HG02981 (cell line): ENCODE measurements at regions not wholly inside any gene's neighbourhood (a gene's known extent, or its start where the extent isn't known, plus 50 kb on each side); places are given as distances from the start of the nearest gene placed in this dataset.

Experiments used
- ATAC-seq: cut with Tn5 transposase; IDR thresholded peaks from one replicate; pipeline ENCODE4 v1.9.1; 2021; ENCODE audit warnings: mild to moderate bottlenecking, moderate library complexity; ENCODE audit not compliant: unreplicated experiment

- no peak for ATAC-seq
Observed at GRCh38 chr5:1937590-1937989, 54.9 kb upstream of the IRX4 start.

- ATAC-seq = no peak
Observed at GRCh38 chr5:1936901-1937300, 54.2 kb upstream of the IRX4 start.

- no peak for ATAC-seq
Observed at GRCh38 chr5:1936413-1936812, 53.7 kb upstream of the IRX4 start.

- no peak for ATAC-seq
Observed at GRCh38 chr5:1934801-1935429, 52.2 kb upstream of the IRX4 start.

- ATAC-seq = no peak
Observed at GRCh38 chr5:1934056-1934394, 51.3 kb upstream of the IRX4 start.

- no peak for ATAC-seq
Observed at GRCh38 chr5:1933364-1934055, 50.8 kb upstream of the IRX4 start.
